Lung (tissue), 11 donors: ENCODE measurements at regions not wholly inside any gene's neighbourhood (a gene's known extent, or its start where the extent isn't known, plus 50 kb on each side); places are given as distances from the start of the nearest gene placed in this dataset.

Source experiments
- ATAC-seq: fragments of 200-7000 bp; cut with Tn5 transposase; one replicate; pipeline ENCODE4 v1.9.1; 2020; ENCODE audit warnings: moderate number of reproducible peaks; ENCODE audit not compliant: insufficient read depth, low FRiP score
- DNase-seq, 3 donors: peaks; one replicate each; pipeline ENCODE4 v3.0.0-alpha.2; 2013 to 2017
- H3K27ac ChIP-seq, 2 donors: one replicate each; pipeline ENCODE4 v1.5.1; 2013; ENCODE audit warnings: mild to moderate bottlenecking in 2 of 2, moderate library complexity in 2 of 2, control low read depth in 1 of 2, inconsistent platforms in 1 of 2, low read depth in 1 of 2, low read length in 1 of 2
- H3K27me3 ChIP-seq, 3 donors: one replicate each; pipeline ENCODE4 v1.5.1; 2013; ENCODE audit warnings: low read length in 2 of 3; ENCODE audit not compliant: control insufficient read depth in 3 of 3, insufficient read depth in 3 of 3
- H3K36me3 ChIP-seq, 4 donors: one replicate each; pipeline ENCODE4 v1.5.1; 2013; ENCODE audit warnings: low read length in 4 of 4, mild to moderate bottlenecking in 1 of 4, moderate library complexity in 1 of 4; ENCODE audit not compliant: control insufficient read depth in 4 of 4, insufficient read depth in 4 of 4
- H3K4me1 ChIP-seq, 5 donors: one replicate each; pipeline ENCODE4 v1.5.1; 2013; ENCODE audit warnings: low read length in 5 of 5, mild to moderate bottlenecking in 2 of 5, moderate library complexity in 1 of 5; ENCODE audit not compliant: control insufficient read depth in 5 of 5, insufficient read depth in 5 of 5
- H3K4me3 ChIP-seq: one replicate; pipeline ENCODE4 v1.5.1; 2013; ENCODE audit warnings: mild to moderate bottlenecking, control low read depth, moderate library complexity
- H3K9ac ChIP-seq, 2 donors: one replicate each; pipeline ENCODE4 v1.5.1; 2013; ENCODE audit warnings: low read length in 2 of 2, control low read depth in 1 of 2; ENCODE audit not compliant: insufficient read depth in 1 of 2
- H3K9me3 ChIP-seq, 4 donors: one replicate each; pipeline ENCODE4 v1.5.1; 2013; ENCODE audit warnings: low read length in 3 of 4, mild to moderate bottlenecking in 1 of 4, moderate library complexity in 1 of 4; ENCODE audit not compliant: control insufficient read depth in 4 of 4, insufficient read depth in 3 of 4
- CTCF ChIP-seq: IDR thresholded peaks from 2 replicates; pipeline ENCODE4 v1.5.1; 2012; ENCODE audit warnings: mild to moderate bottlenecking; ENCODE audit errors: control extremely low read depth, extremely low read depth
- WGBS, 2 donors: extraction: QIAGEN DNeasy Blood & Tissue Kit; methylation state at CpG; one replicate each; pipeline ENCODE4 v1.1.7; 2013; 5-methylcytosine and 5-hydroxymethylcytosine counted together
- donor health status: control.
- donor health status: control.
- donor health status: Bipolar disorder and iron deficiency.
- donor health status: healthy.
- donor health status: DM: yes; HTN: yes; CAD: no.

- Histone ChIP-seq H3K27ac (no peak overlapping the region), H3K9me3 (no peaks in the 10 kb centered on the region), H3K9ac (no peak overlapping the region), H3K27me3 (no peaks in the 10 kb centered on the region), H3K4me3 (no peak overlapping the region), H3K4me1 (peaks cover 0 to 24% (median 6%) of the 10 kb centered on the region in 5 donors), H3K36me3 (peaks cover 0 to 12% (median 4%) of the 10 kb centered on the region in 4 donors)
- no peak for TF ChIP-seq CTCF
- DNase-seq (no peak), ATAC-seq (no peak)
- WGBS, 2 donors, result 92 to 96% methylated on average over 6 of the region's 6 CpGs
These were observed 289.7 kb upstream of the TPM1 start for GRCh38 chr15:62752657-62753517.

GRCh38 chr15:62753518-62754221, 288.9 kb upstream of the TPM1 start:
- Histone ChIP-seq H3K27ac (no peak overlapping the region), H3K4me1 (peaks cover 0 to 29% (median 14%) of the 10 kb centered on the region in 5 donors), H3K27me3 (no peaks in the 10 kb centered on the region), H3K9ac (no peak overlapping the region), H3K4me3 (no peak overlapping the region), H3K36me3 (peaks cover 0 to 12% (median 4%) of the 10 kb centered on the region in 4 donors), H3K9me3 (no peaks in the 10 kb centered on the region)
- ATAC-seq (no peak), DNase-seq (no peak)
- no peak for TF ChIP-seq CTCF
- 93% methylated on average over 4 of the region's 4 CpGs for WGBS, 2 donors

GRCh38 chr15:62756326-62756994, 286.1 kb upstream of the TPM1 start:
- TF ChIP-seq CTCF, result no peak
- Histone ChIP-seq H3K4me1 (peaks cover 0 to 37% (median 19%) of the 10 kb centered on the region in 5 donors), H3K4me3 (no peak overlapping the region), H3K36me3 (peaks cover 0 to 8% (median 3%) of the 10 kb centered on the region in 4 donors), H3K9me3 (no peaks in the 10 kb centered on the region), H3K27ac (no peak overlapping the region), H3K9ac (no peak overlapping the region), H3K27me3 (no peaks in the 10 kb centered on the region)
- no peak for ATAC-seq
- WGBS, 2 donors, result 93 to 98% methylated on average over 6 of the region's 6 CpGs
- no peak for DNase-seq
